H9 (cell line): ENCODE measurements at regions not wholly inside any gene's neighbourhood (a gene's known extent, or its start where the extent isn't known, plus 50 kb on each side); places are given as distances from the start of the nearest gene placed in this dataset.

Source experiments
- DNase-seq: peaks from one replicate; pipeline ENCODE4 v3.0.0-alpha.2; 2017
- H2AFZ ChIP-seq: one replicate; pipeline ENCODE4 v1.6.1; 2013; ENCODE audit warnings: mild to moderate bottlenecking, low read length, control low read depth, moderate library complexity
- H2AK5ac ChIP-seq: 2 replicates; pipeline ENCODE4 v1.6.1; 2013; ENCODE audit warnings: low read length, control low read depth, mixed read lengths; ENCODE audit not compliant: insufficient read length
- H2BK120ac ChIP-seq: one replicate; pipeline ENCODE4 v1.6.1; 2013; ENCODE audit warnings: low read depth, mild to moderate bottlenecking, low read length, control low read depth, inconsistent platforms; ENCODE audit not compliant: poor library complexity, severe bottlenecking
- H2BK12ac ChIP-seq: 2 replicates; pipeline ENCODE4 v1.6.1; 2013; ENCODE audit warnings: low read length, control low read depth, mixed read lengths, low read depth; ENCODE audit not compliant: insufficient read length
- H2BK15ac ChIP-seq: 2 replicates; pipeline ENCODE4 v1.6.1; 2013; ENCODE audit warnings: low read depth, low read length, control low read depth
- H2BK20ac ChIP-seq: one replicate; pipeline ENCODE4 v1.6.1; 2013; ENCODE audit warnings: low read depth, mild to moderate bottlenecking, low read length, control low read depth, inconsistent platforms; ENCODE audit not compliant: poor library complexity, severe bottlenecking
- H2BK5ac ChIP-seq: 2 replicates; pipeline ENCODE4 v1.6.1; 2013; ENCODE audit warnings: low read length, control low read depth, mixed read lengths; ENCODE audit not compliant: insufficient read length
- H3K14ac ChIP-seq: 2 replicates; pipeline ENCODE4 v1.6.1; 2013; ENCODE audit warnings: low read length, control low read depth; ENCODE audit not compliant: insufficient read depth
- H3K18ac ChIP-seq: 2 replicates; pipeline ENCODE4 v1.6.1; 2013; ENCODE audit warnings: low read depth, mild to moderate bottlenecking, mixed read lengths, low read length, control low read depth; ENCODE audit not compliant: insufficient read length
- H3K23ac ChIP-seq: 2 replicates; pipeline ENCODE4 v1.6.1; 2013; ENCODE audit warnings: low read length, control low read depth, mixed read lengths, low read depth; ENCODE audit not compliant: insufficient read length
- H3K23me2 ChIP-seq: 2 replicates; pipeline ENCODE4 v1.6.1; 2013; ENCODE audit warnings: low read depth, mild to moderate bottlenecking, mixed read lengths, low read length, control low read depth; ENCODE audit not compliant: insufficient read length, poor library complexity, severe bottlenecking
- H3K27ac ChIP-seq: 2 replicates; pipeline ENCODE4 v1.5.1; 2013; ENCODE audit warnings: low read length, control low read depth, mixed read lengths, low read depth; ENCODE audit not compliant: insufficient read length
- H3K27me3 ChIP-seq: 2 replicates; pipeline ENCODE4 v1.6.1; 2013; ENCODE audit warnings: low read length, control low read depth, inconsistent platforms; ENCODE audit not compliant: insufficient read depth
- H3K4ac ChIP-seq: 2 replicates; pipeline ENCODE4 v1.6.1; 2013; ENCODE audit warnings: low read depth, mild to moderate bottlenecking, control low read depth, inconsistent platforms, low read length, moderate library complexity
- H3K4me1 ChIP-seq: 2 replicates; pipeline ENCODE4 v1.6.1; 2013; ENCODE audit warnings: low read length, control low read depth, inconsistent platforms; ENCODE audit not compliant: insufficient read depth
- H3K4me2 ChIP-seq: 2 replicates; pipeline ENCODE4 v1.6.1; 2013; ENCODE audit warnings: low read length, control low read depth, mixed read lengths; ENCODE audit not compliant: insufficient read length, insufficient read depth
- H3K56ac ChIP-seq: 2 replicates; pipeline ENCODE4 v1.6.1; 2013; ENCODE audit warnings: low read depth, mild to moderate bottlenecking, mixed read lengths, low read length, control low read depth; ENCODE audit not compliant: insufficient read length
- H3K79me1 ChIP-seq: 2 replicates; pipeline ENCODE4 v1.6.1; 2013; ENCODE audit warnings: low read depth, mild to moderate bottlenecking, moderate library complexity, low read length, control low read depth, inconsistent platforms; ENCODE audit not compliant: insufficient read depth, poor library complexity, severe bottlenecking
- H3K79me2 ChIP-seq: 2 replicates; pipeline ENCODE4 v1.6.1; 2013; ENCODE audit warnings: low read length, control low read depth, inconsistent platforms; ENCODE audit not compliant: insufficient read depth
- H3K9ac ChIP-seq: 2 replicates; pipeline ENCODE4 v1.6.1; 2013; ENCODE audit warnings: low read length, control low read depth, mixed read lengths; ENCODE audit not compliant: insufficient read length; ENCODE audit errors: extremely low read depth
- H3K9me3 ChIP-seq: one replicate; pipeline ENCODE4 v1.6.1; 2013; ENCODE audit warnings: low read depth, low read length, inconsistent platforms; ENCODE audit not compliant: control insufficient read depth
- H3T11ph ChIP-seq: one replicate; pipeline ENCODE4 v1.6.1; 2013; ENCODE audit warnings: mild to moderate bottlenecking, low read length, control low read depth, inconsistent platforms
- H4K20me1 ChIP-seq: one replicate; pipeline ENCODE4 v1.6.1; 2013; ENCODE audit not compliant: control insufficient read depth, insufficient read length, insufficient read depth
- H4K5ac ChIP-seq: 2 replicates; pipeline ENCODE4 v1.6.1; 2013; ENCODE audit warnings: low read depth, mild to moderate bottlenecking, mixed read lengths, low read length, control low read depth; ENCODE audit not compliant: insufficient read length
- H4K8ac ChIP-seq: replicated peaks from 2 replicates; pipeline ENCODE4 v1.6.1; 2013; ENCODE audit warnings: low read length, control low read depth, mixed read lengths, low read depth; ENCODE audit not compliant: insufficient read length
- H4K91ac ChIP-seq: 2 replicates; pipeline ENCODE4 v1.6.1; 2013; ENCODE audit warnings: low read depth, mild to moderate bottlenecking, moderate library complexity, mixed read lengths, low read length, control low read depth; ENCODE audit not compliant: insufficient read length
- H3K27ac Mint-ChIP-seq, 3 experiments: 2 replicates in 2 of 3; 3 replicates in 1 of 3; pipeline ENCODE4 v1.8.0; 2020 to 2021; ENCODE audit warnings: mixed read lengths in 3 of 3, mild to moderate bottlenecking in 1 of 3, moderate library complexity in 1 of 3
- H3K27me3 Mint-ChIP-seq: 2 replicates; pipeline ENCODE4 v1.8.0; 2021; ENCODE audit warnings: low read depth, mild to moderate bottlenecking, moderate library complexity, mixed read lengths
- H3K36me3 Mint-ChIP-seq, 3 experiments: 2 replicates in 2 of 3; 3 replicates in 1 of 3; pipeline ENCODE4 v1.8.0; 2020 to 2021; ENCODE audit warnings: low read depth in 3 of 3, mixed read lengths in 3 of 3; ENCODE audit not compliant: insufficient read depth in 1 of 3
- H3K4me1 Mint-ChIP-seq, 2 experiments: 2 replicates each; pipeline ENCODE4 v1.8.0; 2020; ENCODE audit warnings: mixed read lengths in 2 of 2
- H3K4me3 Mint-ChIP-seq, 2 experiments: 2 replicates in 1 of 2; 3 replicates in 1 of 2; pipeline ENCODE4 v1.8.0; 2020 to 2021; ENCODE audit warnings: mild to moderate bottlenecking in 2 of 2, mixed read lengths in 2 of 2, moderate library complexity in 1 of 2
- H3K9me3 Mint-ChIP-seq, 2 experiments: 2 replicates in 1 of 2; 3 replicates in 1 of 2; pipeline ENCODE4 v1.8.0; 2020; ENCODE audit warnings: mild to moderate bottlenecking in 2 of 2, mixed read lengths in 2 of 2, moderate library complexity in 1 of 2
- CTCF ChIP-seq: fragments of 200-600 bp; sonication (generic); conservative IDR thresholded peaks from 3 replicates; pipeline ENCODE4 v1.8.0; 2021; ENCODE audit warnings: antibody characterized with exemption, mild to moderate bottlenecking
- WGBS: extraction: QIAGEN DNeasy Blood & Tissue Kit; methylation state at CpG from one replicate; pipeline ENCODE4 v1.1.7; 2013; ENCODE audit warnings: missing lambda C conversion rate, low lambda C conversion rate, mixed read lengths; ENCODE audit not compliant: insufficient read length; ENCODE audit errors: extremely low coverage; 5-methylcytosine and 5-hydroxymethylcytosine counted together

GRCh38 chr6:90460051-90460450 is 126.8 kb downstream of the MAP3K7 start:
- no peak overlapping the region for H3K18ac ChIP-seq
- no peak overlapping the region for H3K9ac ChIP-seq
- H3K9me3 Mint-ChIP-seq = peaks cover 0 to 3% of the 10 kb centered on the region in 2 experiments; a peak in 3 of 5 replicates
- no peaks in the 10 kb centered on the region for H3K27me3 ChIP-seq
- H3T11ph ChIP-seq = no peak overlapping the region
- peaks cover 0 to 4% (median 0%) of the 10 kb centered on the region in 3 experiments; a peak in 2 of 7 replicates for H3K36me3 Mint-ChIP-seq
- H3K14ac ChIP-seq = no peak overlapping the region
- no peak overlapping the region for H3K4ac ChIP-seq
- no peaks in the 10 kb centered on the region for H3K79me1 ChIP-seq
- no peak overlapping the region for H2AFZ ChIP-seq
- WGBS = no CpG with 5 or more reads among the region's 5 CpGs
- DNase-seq = no peak
- TF ChIP-seq CTCF = no peak
- no peak overlapping the region for H3K56ac ChIP-seq
- H3K27ac Mint-ChIP-seq = no peak overlapping the region
- H2BK15ac ChIP-seq = no peak overlapping the region
- H4K91ac ChIP-seq = no peak overlapping the region
- no peak overlapping the region for H2BK20ac ChIP-seq
- H3K4me2 ChIP-seq = no peak overlapping the region
- no peak overlapping the region for H4K5ac ChIP-seq
- H3K4me1 Mint-ChIP-seq = peaks cover 3 to 7% of the 10 kb centered on the region in 2 experiments; a peak in 2 of 4 replicates
- H3K23me2 ChIP-seq = no peaks in the 10 kb centered on the region
- H3K4me3 Mint-ChIP-seq = no peak overlapping the region
- no peaks in the 10 kb centered on the region; the same call in 1 of the 2 replicates for H3K27me3 Mint-ChIP-seq
- no peaks in the 10 kb centered on the region for H3K9me3 ChIP-seq
- no peak overlapping the region for H3K27ac ChIP-seq
- no peaks in the 10 kb centered on the region for H4K20me1 ChIP-seq
- H2BK5ac ChIP-seq = no peak overlapping the region
- no peak overlapping the region for H3K23ac ChIP-seq
- H4K8ac ChIP-seq = no peak overlapping the region
- no peaks in the 10 kb centered on the region for H3K79me2 ChIP-seq
- H2BK12ac ChIP-seq = no peak overlapping the region
- no peak overlapping the region for H2AK5ac ChIP-seq
- no peaks in the 10 kb centered on the region for H3K4me1 ChIP-seq
- H2BK120ac ChIP-seq = no peak overlapping the region
